Pancreas (tissue), 10 donors: ENCODE measurements at regions not wholly inside any gene's neighbourhood (a gene's known extent, or its start where the extent isn't known, plus 50 kb on each side); places are given as distances from the start of the nearest gene placed in this dataset.

Experiments used
- ATAC-seq, 4 donors: fragments of 200-7000 bp; cut with Tn5 transposase; one replicate each; pipeline versions ENCODE4 v1.8.0 to v1.9.1; 2020; ENCODE audit warnings: mild to moderate bottlenecking in 4 of 4, moderate library complexity in 4 of 4
- DNase-seq, 6 donors: peaks; one replicate each; pipeline ENCODE4 v3.0.0-alpha.2; 2020
- FAIRE-seq: peaks from 2 replicates; lab custom pipeline; 2012; peaks lifted over from hg19 to GRCh38; lab: Jason Lieb, UNC
- H3K27ac ChIP-seq, 4 donors: fragments of 200-600 bp; sonication (generic); 1 replicate in 3 of 4; 2 replicates in 1 of 4; pipeline versions ENCODE4 v1.5.0 to v1.8.0; 2020
- H3K27me3 ChIP-seq, 4 donors: fragments of 200-600 bp; one replicate each; pipeline ENCODE4 v1.8.0; 2021
- H3K36me3 ChIP-seq, 3 donors: fragments of 200-600 bp; sonication (generic) in 1 of 3; one replicate each; pipeline versions ENCODE4 v1.5.0 to v1.8.0; 2020 to 2021
- H3K4me1 ChIP-seq, 3 donors: fragments of 200-600 bp; one replicate each; pipeline ENCODE4 v1.8.0; 2021
- H3K4me3 ChIP-seq, 4 donors: fragments of 200-600 bp; sonication (generic) in 2 of 4; one replicate each; pipeline versions ENCODE4 v1.5.0 to v1.8.0; 2020 to 2021
- H3K9me3 ChIP-seq, 4 donors: fragments of 200-600 bp; one replicate each; pipeline ENCODE4 v1.8.0; 2021
- CTCF ChIP-seq, 4 donors: fragments of 200-600 bp; sonication (generic) in 3 of 4; IDR thresholded peaks; one replicate each; pipeline versions ENCODE4 v1.5.0 to v1.8.0; 2021; ENCODE audit warnings: antibody characterized with exemption in 4 of 4
- WGBS, 2 donors: extraction: QIAGEN DNeasy Blood & Tissue Kit; methylation state at CpG; one replicate each; pipeline ENCODE4 v1.1.7; 2013; 5-methylcytosine and 5-hydroxymethylcytosine counted together
- intact Hi-C, 3 donors: fragments of 100-400 bp; cut with DNase I; formaldehyde crosslinking; loops; one replicate each; pipeline versions ENCODE4 v1.11.1 to v1.14.2; 2022
- donor health status: healthy with polysubstance abuse.
- donor health status: DM: no; HTN: no; CAD: no; lungs with moderate emphysema.
- donor health status: DM: no; HTN: no; CAD: no.
- donor health status: control.
- donor health status: control.
- donor health status: Bipolar disorder and iron deficiency.
- donor health status: DM: yes; HTN: yes; CAD: no.
- donor health status: DM: no; HTN: no; CAD: no.
- donor health status: DM: no; HTN: no; CAD: no.
- donor health status: DM: yes; HTN: yes; CAD: no.

GRCh38 chr11:115920841-115921480 lies 416.7 kb upstream of the CADM1 start:
- no peaks in the 10 kb centered on the region for H3K36me3 ChIP-seq
- FAIRE-seq (no peak), ATAC-seq (peak in 2 of 4 donors; percentile 34 to 36), DNase-seq (no peak)
- H3K4me3 ChIP-seq: no peak overlapping the region
- no peak for TF ChIP-seq CTCF (IDR thresholded peaks at IDR 0.05)
- intact Hi-C loops: no loop called here
- H3K4me1 ChIP-seq: peaks cover 0 to 5% (median 0%) of the 10 kb centered on the region in 3 donors
- 40 to 54% methylated on average over 6 of the region's 6 CpGs for WGBS, 2 donors
- H3K27ac ChIP-seq: no peak overlapping the region
- H3K27me3 ChIP-seq: peaks cover 0 to 9% (median 0%) of the 10 kb centered on the region in 4 donors
- H3K9me3 ChIP-seq: no peaks in the 10 kb centered on the region

GRCh38 chr11:115920092-115920461 lies 415.9 kb upstream of the CADM1 start:
- no peak for FAIRE-seq
- TF ChIP-seq CTCF (IDR thresholded peaks at IDR 0.05): no peak

GRCh38 chr11:115919341-115920091 lies 415.3 kb upstream of the CADM1 start:
- H3K27ac ChIP-seq: peak overlapping the region in 2 of 4 donors; percentile 36 to 55
- intact Hi-C loops: no loop called here
- H3K4me1 ChIP-seq: peaks cover 0 to 5% (median 0%) of the 10 kb centered on the region in 3 donors
- WGBS, 2 donors: 18 to 35% methylated on average over 4 of the region's 4 CpGs
- DNase-seq: no peak
- no peak for FAIRE-seq
- no peak overlapping the region for H3K4me3 ChIP-seq
- no peaks in the 10 kb centered on the region for H3K36me3 ChIP-seq
- no peaks in the 10 kb centered on the region for H3K9me3 ChIP-seq
- peak in 3 of 4 donors; percentile 78 to 90 (median 80) for ATAC-seq
- no peak for TF ChIP-seq CTCF (IDR thresholded peaks at IDR 0.05)
- H3K27me3 ChIP-seq: peaks cover 0 to 9% (median 0%) of the 10 kb centered on the region in 4 donors

More at GRCh38 chr11:115920092-115920461, 415.9 kb upstream of the CADM1 start:
- H3K9me3 ChIP-seq: no peaks in the 10 kb centered on the region
- peak in 2 of 4 donors; percentile 29 to 37 for ATAC-seq
- WGBS, 2 donors: 0 to 15% methylated on average over 1 of the region's 1 CpG
- H3K27me3 ChIP-seq: peaks cover 0 to 9% (median 0%) of the 10 kb centered on the region in 4 donors
- H3K36me3 ChIP-seq: no peaks in the 10 kb centered on the region
- H3K4me1 ChIP-seq: peaks cover 0 to 5% (median 0%) of the 10 kb centered on the region in 3 donors
- H3K27ac ChIP-seq: peak overlapping the region in 1 of 4 donors; percentile 55
- H3K4me3 ChIP-seq: no peak overlapping the region
- intact Hi-C loops: no loop called here
- no peak for DNase-seq

- FAIRE-seq: no peak
- DNase-seq: no peak
- Histone ChIP-seq H3K4me3 (no peak overlapping the region), H3K27me3 (peaks cover 0 to under 1% (median 0%) of the 10 kb centered on the region in 4 donors), H3K27ac (peak overlapping the region in 1 of 4 donors; percentile 55), H3K36me3 (no peaks in the 10 kb centered on the region), H3K4me1 (peaks cover 0 to 5% (median 0%) of the 10 kb centered on the region in 3 donors), H3K9me3 (no peaks in the 10 kb centered on the region)
- ATAC-seq: peak in 2 of 4 donors; percentile 22 to 59
- TF ChIP-seq CTCF (IDR thresholded peaks at IDR 0.05): no peak
- 41 to 42% methylated on average over 2 of the region's 2 CpGs for WGBS, 2 donors
- intact Hi-C loops: no loop called here
Measured at GRCh38 chr11:115918576-115918975, 414.4 kb upstream of the CADM1 start.
